DND-41 (cell line): ENCODE measurements at regions not wholly inside any gene's neighbourhood (a gene's known extent, or its start where the extent isn't known, plus 50 kb on each side); places are given as distances from the start of the nearest gene placed in this dataset.

Experiments
- CTCF ChIP-seq: IDR thresholded peaks from 2 replicates; pipeline ENCODE4 v1.5.1; 2012; ENCODE audit warnings: borderline replicate concordance, low read length, moderate library complexity, mild to moderate bottlenecking; ENCODE audit not compliant: poor library complexity, severe bottlenecking; ENCODE audit errors: extremely low read depth
- EZH2 ChIP-seq: IDR thresholded peaks from 3 replicates; pipeline ENCODE4 v1.6.1; 2012; ENCODE audit warnings: borderline replicate concordance, low read depth, mild to moderate bottlenecking, moderate library complexity, low read length, inconsistent platforms; ENCODE audit not compliant: severe bottlenecking

- TF ChIP-seq CTCF (no peak), EZH2 (no peak)
Observed at GRCh38 chr6:160929831-160930230, 61.7 kb upstream of the MAP3K4 start.
